ENCODE measurements at regions not wholly inside any gene's neighbourhood (a gene's known extent, or its start where the extent isn't known, plus 50 kb on each side); places are given as distances from the start of the nearest gene placed in this dataset.

DNA sequence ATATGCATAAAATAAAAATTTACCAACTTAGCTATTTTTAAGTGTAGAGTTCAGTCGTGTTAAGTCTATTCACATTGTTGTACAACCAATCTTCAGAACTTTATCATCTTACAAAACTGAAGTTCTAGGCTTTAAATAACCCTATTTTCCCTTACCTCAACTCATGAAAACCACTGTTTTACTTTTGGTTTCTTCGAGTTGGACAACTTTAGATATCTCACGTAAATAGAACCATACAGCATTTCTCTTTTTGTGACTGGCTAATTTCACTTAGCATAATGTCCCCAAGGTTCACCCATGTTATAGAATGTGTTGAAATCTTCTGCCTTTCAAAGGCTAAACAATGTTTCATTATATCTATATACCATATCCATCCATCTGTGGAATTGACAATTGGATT is 819.0 kb upstream of the ADGRL4 start:
- in situ Hi-C loops (cut with HindIII; ENCODE audit: low pct_ligation_motif_present, low pct_unique_long_range_greater_than_20kb, low sequenced_read_pairs) = no loop called here

DNA sequence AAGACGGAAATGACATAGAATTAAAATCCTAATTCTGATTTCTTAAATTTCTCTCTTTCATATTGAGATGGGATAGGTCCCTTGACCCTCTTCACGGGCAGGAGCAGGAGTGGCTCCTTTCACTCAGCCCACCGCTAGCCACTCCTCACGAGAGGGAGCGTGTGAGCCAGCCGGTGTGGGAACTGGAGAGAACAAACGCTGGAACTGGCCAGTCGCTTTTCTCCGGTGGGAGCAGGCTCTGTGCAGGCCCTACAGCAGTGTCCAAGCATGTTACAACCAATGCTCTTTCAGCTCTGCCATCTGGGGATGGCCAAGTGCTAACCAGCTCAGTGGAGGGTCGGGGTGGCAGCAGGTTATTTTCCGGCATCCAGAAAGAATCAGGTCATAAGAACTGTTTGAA is 815.5 kb upstream of the ADGRL4 start:
- no peak for DNase-seq
- in situ Hi-C loops (cut with HindIII; ENCODE audit: low pct_ligation_motif_present, low pct_unique_long_range_greater_than_20kb, low sequenced_read_pairs) = no loop called here

More for the DNA sequence above, 819.0 kb upstream of the ADGRL4 start:
- no peak for DNase-seq

DNA sequence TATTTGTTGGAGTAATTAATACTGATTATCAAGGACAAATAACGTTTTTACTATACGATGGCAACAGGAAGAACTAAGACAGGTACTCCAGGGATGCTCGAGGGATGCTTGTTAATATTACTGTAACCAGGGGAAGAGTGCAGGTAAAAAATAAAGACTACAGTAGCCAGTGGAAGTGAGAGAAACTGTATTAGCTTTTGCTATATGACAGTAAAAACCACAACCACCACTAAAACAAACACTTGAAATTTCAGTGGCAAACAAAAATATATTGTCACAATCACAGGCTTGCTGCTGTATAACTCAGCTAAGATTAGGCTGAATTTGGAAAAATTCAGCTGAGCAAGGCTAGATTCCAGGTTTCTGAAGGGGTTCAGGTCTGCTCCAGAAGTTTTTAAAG is 812.6 kb upstream of the ADGRL4 start:
- no peak for DNase-seq

GRCh38 chr1:79817031-79817560 is 810.6 kb upstream of the ADGRL4 start:
- no peak for DNase-seq
- in situ Hi-C loops (cut with HindIII; ENCODE audit: low pct_ligation_motif_present, low pct_unique_long_range_greater_than_20kb, low sequenced_read_pairs) = no loop called here

More for the DNA sequence above, 812.6 kb upstream of the ADGRL4 start:
- in situ Hi-C loops (cut with HindIII; ENCODE audit: low pct_ligation_motif_present, low pct_unique_long_range_greater_than_20kb, low sequenced_read_pairs) = no loop called here

DNA sequence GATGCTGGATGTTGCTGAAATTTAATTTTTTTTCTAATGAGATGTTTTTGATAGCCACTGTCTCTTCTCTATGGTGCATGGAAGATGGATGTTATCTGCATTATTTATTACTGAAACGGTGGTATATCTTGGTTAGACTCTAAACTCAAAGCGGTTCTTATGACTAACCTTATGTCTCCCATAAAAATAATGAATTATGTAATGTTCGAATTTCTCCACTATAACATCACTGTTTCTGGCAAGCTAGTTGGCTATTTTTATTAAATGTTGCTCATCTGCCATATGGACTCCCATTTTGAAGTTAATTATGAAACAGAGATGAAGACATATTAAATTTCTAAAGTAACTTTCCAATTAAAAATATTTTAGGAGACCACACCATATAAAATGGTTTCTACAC is 808.6 kb upstream of the ADGRL4 start:
- in situ Hi-C loops (cut with HindIII; ENCODE audit: low pct_ligation_motif_present, low pct_unique_long_range_greater_than_20kb, low sequenced_read_pairs) = no loop called here

GRCh38 chr1:79811173-79811572 is 804.6 kb upstream of the ADGRL4 start:
- in situ Hi-C loops (cut with HindIII; ENCODE audit: low pct_ligation_motif_present, low pct_unique_long_range_greater_than_20kb, low sequenced_read_pairs) = no loop called here
- peak; percentile 4 for DNase-seq

More for the DNA sequence above, 808.6 kb upstream of the ADGRL4 start:
- DNase-seq = no peak

DNA sequence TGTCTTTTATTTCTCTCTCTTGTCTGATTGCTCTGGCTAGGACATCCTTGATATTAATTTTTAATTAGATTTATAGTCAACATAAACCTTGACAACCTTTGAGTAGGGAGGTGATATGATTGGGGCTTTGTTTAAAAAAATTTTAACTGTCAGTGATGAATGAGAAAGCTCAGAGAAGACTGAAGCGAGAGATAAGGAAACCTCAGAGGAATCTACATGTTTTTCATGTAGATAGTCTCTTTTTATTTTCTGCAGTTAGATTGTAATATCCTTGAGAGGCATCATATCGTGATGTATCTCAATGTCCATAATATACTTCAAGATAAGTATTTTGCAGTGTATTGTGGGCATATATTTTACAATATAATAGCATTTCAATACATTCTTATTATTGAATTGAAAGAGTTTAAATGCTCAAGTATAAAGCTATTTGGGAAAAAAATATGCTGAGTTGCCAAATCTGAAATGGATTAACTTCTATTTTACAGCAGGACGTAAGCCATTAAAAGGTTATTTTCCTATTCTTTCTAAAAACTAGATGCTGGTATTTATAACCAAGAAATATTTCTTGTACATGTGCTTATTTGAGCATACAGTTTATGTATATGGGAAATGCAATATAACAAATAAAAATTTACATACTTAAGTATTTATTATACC is 802.4 kb upstream of the ADGRL4 start:
- no peak for DNase-seq
- in situ Hi-C loops (cut with HindIII; ENCODE audit: low pct_ligation_motif_present, low pct_unique_long_range_greater_than_20kb, low sequenced_read_pairs) = no loop called here

- in situ Hi-C loops (cut with HindIII; ENCODE audit: low pct_ligation_motif_present, low pct_unique_long_range_greater_than_20kb, low sequenced_read_pairs) = no loop called here
- no peak for DNase-seq
These were observed 801.3 kb upstream of the ADGRL4 start for GRCh38 chr1:79807816-79808215.

GRCh38 chr1:79797487-79797886 is 791.0 kb upstream of the ADGRL4 start:
- in situ Hi-C loops (cut with HindIII; ENCODE audit: low pct_ligation_motif_present, low pct_unique_long_range_greater_than_20kb, low sequenced_read_pairs) = no loop called here
- DNase-seq = no peak

GRCh38 chr1:79796434-79796833 is 789.9 kb upstream of the ADGRL4 start:
- DNase-seq = no peak
- in situ Hi-C loops (cut with HindIII; ENCODE audit: low pct_ligation_motif_present, low pct_unique_long_range_greater_than_20kb, low sequenced_read_pairs) = no loop called here

GRCh38 chr1:79792219-79792930 is 785.8 kb upstream of the ADGRL4 start:
- DNase-seq = no peak
- in situ Hi-C loops (cut with HindIII; ENCODE audit: low pct_ligation_motif_present, low pct_unique_long_range_greater_than_20kb, low sequenced_read_pairs) = no loop called here

- no peak for DNase-seq
- in situ Hi-C loops (cut with HindIII; ENCODE audit: low pct_ligation_motif_present, low pct_unique_long_range_greater_than_20kb, low sequenced_read_pairs) = no loop called here
These were observed 785.1 kb upstream of the ADGRL4 start for GRCh38 chr1:79791488-79792218.

- in situ Hi-C loops (cut with HindIII; ENCODE audit: low pct_ligation_motif_present, low pct_unique_long_range_greater_than_20kb, low sequenced_read_pairs) = no loop called here
- no peak for DNase-seq
These were observed 784.4 kb upstream of the ADGRL4 start for GRCh38 chr1:79790950-79791349.

- no peak for DNase-seq
These were observed 781.1 kb upstream of the ADGRL4 start for GRCh38 chr1:79787631-79788030.

GRCh38 chr1:79785964-79786363 is 779.4 kb upstream of the ADGRL4 start:
- no peak for DNase-seq
- in situ Hi-C loops (cut with HindIII; ENCODE audit: low pct_ligation_motif_present, low pct_unique_long_range_greater_than_20kb, low sequenced_read_pairs) = no loop called here

More at GRCh38 chr1:79787631-79788030, 781.1 kb upstream of the ADGRL4 start:
- in situ Hi-C loops (cut with HindIII; ENCODE audit: low pct_ligation_motif_present, low pct_unique_long_range_greater_than_20kb, low sequenced_read_pairs) = no loop called here

- in situ Hi-C loops (cut with HindIII; ENCODE audit: low pct_ligation_motif_present, low pct_unique_long_range_greater_than_20kb, low sequenced_read_pairs) = no loop called here
- no peak for DNase-seq
These were observed 779.0 kb upstream of the ADGRL4 start for GRCh38 chr1:79785561-79785960.

DNA sequence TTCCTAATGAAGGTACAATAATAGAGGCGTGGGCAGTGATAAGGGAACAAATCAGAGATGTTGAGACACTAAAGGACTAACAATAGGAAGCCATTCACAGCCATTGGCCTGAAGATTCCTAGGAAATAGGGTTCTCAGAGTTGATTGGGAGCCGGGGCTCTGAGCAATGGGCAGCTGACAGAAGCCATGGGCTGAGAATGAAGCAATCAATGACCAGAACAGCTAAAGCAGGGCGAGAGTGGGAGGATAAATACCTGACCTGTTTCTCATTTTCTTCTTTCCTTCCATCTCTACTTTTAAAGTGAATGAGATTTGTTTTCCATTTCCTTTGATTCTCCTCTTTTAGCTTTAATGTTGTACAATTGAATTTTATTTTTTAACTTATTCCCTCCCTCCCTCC is 774.7 kb upstream of the ADGRL4 start:
- DNase-seq = no peak
- in situ Hi-C loops (cut with HindIII; ENCODE audit: low pct_ligation_motif_present, low pct_unique_long_range_greater_than_20kb, low sequenced_read_pairs) = no loop called here

DNA sequence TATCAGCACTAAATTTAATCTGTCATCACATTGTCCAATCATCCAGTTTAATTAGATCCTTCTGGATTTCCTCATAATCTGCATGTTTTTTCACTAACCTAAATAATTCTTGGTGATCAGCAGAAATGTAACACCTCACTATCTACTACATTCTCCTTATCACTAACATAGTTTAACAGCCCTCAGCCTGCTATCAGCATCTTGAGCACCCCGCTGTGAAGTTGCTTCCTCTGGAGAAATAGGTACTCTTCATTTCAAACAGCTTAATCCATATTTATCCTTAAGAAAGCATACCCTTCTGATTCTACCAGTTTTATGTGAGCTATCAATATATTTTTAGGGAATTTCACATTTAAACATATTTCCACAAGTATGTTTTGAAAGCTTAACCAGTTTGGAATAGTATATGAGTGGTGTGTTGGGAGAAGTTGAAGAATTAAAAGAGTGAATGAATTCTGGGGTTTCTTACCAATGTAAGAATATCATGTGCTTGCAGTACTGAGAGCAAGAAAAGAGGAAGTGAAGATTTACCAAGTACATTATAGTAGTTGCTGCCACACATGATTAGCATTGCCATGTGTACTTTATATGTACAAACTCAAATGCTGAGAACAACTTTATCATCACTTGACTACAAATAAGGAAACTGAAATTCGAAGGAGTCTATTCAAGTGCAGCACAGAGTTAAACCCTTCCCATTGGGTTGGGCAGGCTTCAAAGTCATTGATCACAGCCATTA is 771.1 kb upstream of the ADGRL4 start:
- in situ Hi-C loops (cut with HindIII; ENCODE audit: low pct_ligation_motif_present, low pct_unique_long_range_greater_than_20kb, low sequenced_read_pairs) = no loop called here
- no peak for DNase-seq

- DNase-seq = no peak
- in situ Hi-C loops (cut with HindIII; ENCODE audit: low pct_ligation_motif_present, low pct_unique_long_range_greater_than_20kb, low sequenced_read_pairs) = no loop called here
These were observed 768.9 kb upstream of the ADGRL4 start for GRCh38 chr1:79775402-79775801.
